GM23338 (cell line): ENCODE measurements at regions not wholly inside any gene's neighbourhood (a gene's known extent, or its start where the extent isn't known, plus 50 kb on each side); places are given as distances from the start of the nearest gene placed in this dataset.

Source experiments
- EZH2 ChIP-seq: fragments of 200-600 bp; sonication (generic); IDR thresholded peaks from one replicate; pipeline ENCODE4 v1.8.0; 2017; ENCODE audit warnings: antibody characterized with exemption, mild to moderate bottlenecking, low read depth; ENCODE audit not compliant: unreplicated experiment
- EZH2phosphoT487 ChIP-seq: fragments of 200-600 bp; sonication (generic); IDR thresholded peaks from one replicate; pipeline ENCODE4 v1.8.1; 2018; ENCODE audit warnings: antibody characterized with exemption; ENCODE audit not compliant: unreplicated experiment
- JUNB ChIP-seq: IDR thresholded peaks from one replicate; pipeline ENCODE4 v1.6.1; 2016; ENCODE audit warnings: antibody characterized with exemption; ENCODE audit not compliant: unreplicated experiment
- NANOG ChIP-seq: IDR thresholded peaks from 2 replicates; pipeline ENCODE4 v1.6.1; 2016; ENCODE audit warnings: antibody characterized with exemption, borderline replicate concordance
- POLR2AphosphoS5 ChIP-seq: IDR thresholded peaks from 2 replicates; pipeline ENCODE4 v1.6.1; 2016; ENCODE audit warnings: antibody characterized with exemption, low read depth
- ZNF114 ChIP-seq: fragments of 250-450 bp; sonication (Bioruptor Pico); IDR thresholded peaks from 2 replicates; pipeline ENCODE4 v1.5.0; 2020; ENCODE audit warnings: mild to moderate bottlenecking, moderate library complexity
- ZNF331 ChIP-seq: fragments of 250-450 bp; sonication (Bioruptor Pico); IDR thresholded peaks from 2 replicates; pipeline ENCODE4 v1.5.0; 2020; ENCODE audit warnings: low read depth, mild to moderate bottlenecking, moderate library complexity
- TF ChIP-seq, protein P1 (sequence below): IDR thresholded peaks from one replicate; pipeline ENCODE4 v1.6.1; 2018; ENCODE audit warnings: antibody characterized with exemption; ENCODE audit not compliant: unreplicated experiment
- TF ChIP-seq, protein P2 (sequence below), 2 experiments: fragments of 200-600 bp in 1 of 2; sonication (generic) in 1 of 2; conservative IDR thresholded peaks; 2 replicates each; pipeline versions ENCODE4 v1.5.1 to v1.6.1; 2016 to 2017; ENCODE audit warnings: antibody characterized with exemption in 2 of 2, low read depth in 2 of 2, mild to moderate bottlenecking in 2 of 2, moderate library complexity in 1 of 2
- TF ChIP-seq, protein P3 (sequence below): fragments of 250-450 bp; sonication (Bioruptor Pico); IDR thresholded peaks from 2 replicates; pipeline ENCODE4 v1.5.0; 2020; ENCODE audit warnings: mild to moderate bottlenecking, moderate library complexity
- TF ChIP-seq, protein P4 (sequence below): IDR thresholded peaks from 2 replicates; pipeline ENCODE4 v1.6.1; 2016; ENCODE audit warnings: antibody characterized with exemption

DNA sequence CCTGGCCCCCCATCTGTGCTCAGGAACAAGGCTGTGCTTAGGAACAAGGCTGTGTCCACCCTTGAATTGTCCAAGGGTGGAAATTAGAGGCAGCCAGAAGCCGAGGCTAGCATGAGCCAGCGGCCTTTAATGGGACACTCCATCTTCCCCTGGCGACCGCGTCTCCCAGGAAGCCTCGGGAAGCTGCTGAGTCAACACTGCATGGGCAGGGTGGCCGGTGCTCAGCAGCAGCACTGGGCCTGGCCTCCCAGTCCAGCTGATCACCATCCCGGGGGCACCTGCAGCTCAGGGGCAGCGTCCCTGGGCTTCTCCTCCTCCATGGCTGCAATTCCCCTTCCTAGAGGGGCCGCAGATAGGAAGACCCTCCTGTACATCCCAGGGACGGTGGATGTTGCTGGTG, 180.8 kb downstream of the ENGASE start:
- TF ChIP-seq EZH2 (no peak), EZH2phosphoT487 (no peak), ZNF114 (CRISPR knock-in tag) (no peak), POLR2AphosphoS5 (no peak), ZNF331 (CRISPR knock-in tag) (no peak), JUNB (no peak), NANOG (no peak)
- TF ChIP-seq, protein P1, sequence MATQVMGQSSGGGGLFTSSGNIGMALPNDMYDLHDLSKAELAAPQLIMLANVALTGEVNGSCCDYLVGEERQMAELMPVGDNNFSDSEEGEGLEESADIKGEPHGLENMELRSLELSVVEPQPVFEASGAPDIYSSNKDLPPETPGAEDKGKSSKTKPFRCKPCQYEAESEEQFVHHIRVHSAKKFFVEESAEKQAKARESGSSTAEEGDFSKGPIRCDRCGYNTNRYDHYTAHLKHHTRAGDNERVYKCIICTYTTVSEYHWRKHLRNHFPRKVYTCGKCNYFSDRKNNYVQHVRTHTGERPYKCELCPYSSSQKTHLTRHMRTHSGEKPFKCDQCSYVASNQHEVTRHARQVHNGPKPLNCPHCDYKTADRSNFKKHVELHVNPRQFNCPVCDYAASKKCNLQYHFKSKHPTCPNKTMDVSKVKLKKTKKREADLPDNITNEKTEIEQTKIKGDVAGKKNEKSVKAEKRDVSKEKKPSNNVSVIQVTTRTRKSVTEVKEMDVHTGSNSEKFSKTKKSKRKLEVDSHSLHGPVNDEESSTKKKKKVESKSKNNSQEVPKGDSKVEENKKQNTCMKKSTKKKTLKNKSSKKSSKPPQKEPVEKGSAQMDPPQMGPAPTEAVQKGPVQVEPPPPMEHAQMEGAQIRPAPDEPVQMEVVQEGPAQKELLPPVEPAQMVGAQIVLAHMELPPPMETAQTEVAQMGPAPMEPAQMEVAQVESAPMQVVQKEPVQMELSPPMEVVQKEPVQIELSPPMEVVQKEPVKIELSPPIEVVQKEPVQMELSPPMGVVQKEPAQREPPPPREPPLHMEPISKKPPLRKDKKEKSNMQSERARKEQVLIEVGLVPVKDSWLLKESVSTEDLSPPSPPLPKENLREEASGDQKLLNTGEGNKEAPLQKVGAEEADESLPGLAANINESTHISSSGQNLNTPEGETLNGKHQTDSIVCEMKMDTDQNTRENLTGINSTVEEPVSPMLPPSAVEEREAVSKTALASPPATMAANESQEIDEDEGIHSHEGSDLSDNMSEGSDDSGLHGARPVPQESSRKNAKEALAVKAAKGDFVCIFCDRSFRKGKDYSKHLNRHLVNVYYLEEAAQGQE: no peak
- TF ChIP-seq, protein P2, sequence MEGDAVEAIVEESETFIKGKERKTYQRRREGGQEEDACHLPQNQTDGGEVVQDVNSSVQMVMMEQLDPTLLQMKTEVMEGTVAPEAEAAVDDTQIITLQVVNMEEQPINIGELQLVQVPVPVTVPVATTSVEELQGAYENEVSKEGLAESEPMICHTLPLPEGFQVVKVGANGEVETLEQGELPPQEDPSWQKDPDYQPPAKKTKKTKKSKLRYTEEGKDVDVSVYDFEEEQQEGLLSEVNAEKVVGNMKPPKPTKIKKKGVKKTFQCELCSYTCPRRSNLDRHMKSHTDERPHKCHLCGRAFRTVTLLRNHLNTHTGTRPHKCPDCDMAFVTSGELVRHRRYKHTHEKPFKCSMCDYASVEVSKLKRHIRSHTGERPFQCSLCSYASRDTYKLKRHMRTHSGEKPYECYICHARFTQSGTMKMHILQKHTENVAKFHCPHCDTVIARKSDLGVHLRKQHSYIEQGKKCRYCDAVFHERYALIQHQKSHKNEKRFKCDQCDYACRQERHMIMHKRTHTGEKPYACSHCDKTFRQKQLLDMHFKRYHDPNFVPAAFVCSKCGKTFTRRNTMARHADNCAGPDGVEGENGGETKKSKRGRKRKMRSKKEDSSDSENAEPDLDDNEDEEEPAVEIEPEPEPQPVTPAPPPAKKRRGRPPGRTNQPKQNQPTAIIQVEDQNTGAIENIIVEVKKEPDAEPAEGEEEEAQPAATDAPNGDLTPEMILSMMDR (conservative IDR thresholded peaks at IDR 0.05; ENCODE audit: low read depth in 2 of 2): no peak
- TF ChIP-seq, protein P3, sequence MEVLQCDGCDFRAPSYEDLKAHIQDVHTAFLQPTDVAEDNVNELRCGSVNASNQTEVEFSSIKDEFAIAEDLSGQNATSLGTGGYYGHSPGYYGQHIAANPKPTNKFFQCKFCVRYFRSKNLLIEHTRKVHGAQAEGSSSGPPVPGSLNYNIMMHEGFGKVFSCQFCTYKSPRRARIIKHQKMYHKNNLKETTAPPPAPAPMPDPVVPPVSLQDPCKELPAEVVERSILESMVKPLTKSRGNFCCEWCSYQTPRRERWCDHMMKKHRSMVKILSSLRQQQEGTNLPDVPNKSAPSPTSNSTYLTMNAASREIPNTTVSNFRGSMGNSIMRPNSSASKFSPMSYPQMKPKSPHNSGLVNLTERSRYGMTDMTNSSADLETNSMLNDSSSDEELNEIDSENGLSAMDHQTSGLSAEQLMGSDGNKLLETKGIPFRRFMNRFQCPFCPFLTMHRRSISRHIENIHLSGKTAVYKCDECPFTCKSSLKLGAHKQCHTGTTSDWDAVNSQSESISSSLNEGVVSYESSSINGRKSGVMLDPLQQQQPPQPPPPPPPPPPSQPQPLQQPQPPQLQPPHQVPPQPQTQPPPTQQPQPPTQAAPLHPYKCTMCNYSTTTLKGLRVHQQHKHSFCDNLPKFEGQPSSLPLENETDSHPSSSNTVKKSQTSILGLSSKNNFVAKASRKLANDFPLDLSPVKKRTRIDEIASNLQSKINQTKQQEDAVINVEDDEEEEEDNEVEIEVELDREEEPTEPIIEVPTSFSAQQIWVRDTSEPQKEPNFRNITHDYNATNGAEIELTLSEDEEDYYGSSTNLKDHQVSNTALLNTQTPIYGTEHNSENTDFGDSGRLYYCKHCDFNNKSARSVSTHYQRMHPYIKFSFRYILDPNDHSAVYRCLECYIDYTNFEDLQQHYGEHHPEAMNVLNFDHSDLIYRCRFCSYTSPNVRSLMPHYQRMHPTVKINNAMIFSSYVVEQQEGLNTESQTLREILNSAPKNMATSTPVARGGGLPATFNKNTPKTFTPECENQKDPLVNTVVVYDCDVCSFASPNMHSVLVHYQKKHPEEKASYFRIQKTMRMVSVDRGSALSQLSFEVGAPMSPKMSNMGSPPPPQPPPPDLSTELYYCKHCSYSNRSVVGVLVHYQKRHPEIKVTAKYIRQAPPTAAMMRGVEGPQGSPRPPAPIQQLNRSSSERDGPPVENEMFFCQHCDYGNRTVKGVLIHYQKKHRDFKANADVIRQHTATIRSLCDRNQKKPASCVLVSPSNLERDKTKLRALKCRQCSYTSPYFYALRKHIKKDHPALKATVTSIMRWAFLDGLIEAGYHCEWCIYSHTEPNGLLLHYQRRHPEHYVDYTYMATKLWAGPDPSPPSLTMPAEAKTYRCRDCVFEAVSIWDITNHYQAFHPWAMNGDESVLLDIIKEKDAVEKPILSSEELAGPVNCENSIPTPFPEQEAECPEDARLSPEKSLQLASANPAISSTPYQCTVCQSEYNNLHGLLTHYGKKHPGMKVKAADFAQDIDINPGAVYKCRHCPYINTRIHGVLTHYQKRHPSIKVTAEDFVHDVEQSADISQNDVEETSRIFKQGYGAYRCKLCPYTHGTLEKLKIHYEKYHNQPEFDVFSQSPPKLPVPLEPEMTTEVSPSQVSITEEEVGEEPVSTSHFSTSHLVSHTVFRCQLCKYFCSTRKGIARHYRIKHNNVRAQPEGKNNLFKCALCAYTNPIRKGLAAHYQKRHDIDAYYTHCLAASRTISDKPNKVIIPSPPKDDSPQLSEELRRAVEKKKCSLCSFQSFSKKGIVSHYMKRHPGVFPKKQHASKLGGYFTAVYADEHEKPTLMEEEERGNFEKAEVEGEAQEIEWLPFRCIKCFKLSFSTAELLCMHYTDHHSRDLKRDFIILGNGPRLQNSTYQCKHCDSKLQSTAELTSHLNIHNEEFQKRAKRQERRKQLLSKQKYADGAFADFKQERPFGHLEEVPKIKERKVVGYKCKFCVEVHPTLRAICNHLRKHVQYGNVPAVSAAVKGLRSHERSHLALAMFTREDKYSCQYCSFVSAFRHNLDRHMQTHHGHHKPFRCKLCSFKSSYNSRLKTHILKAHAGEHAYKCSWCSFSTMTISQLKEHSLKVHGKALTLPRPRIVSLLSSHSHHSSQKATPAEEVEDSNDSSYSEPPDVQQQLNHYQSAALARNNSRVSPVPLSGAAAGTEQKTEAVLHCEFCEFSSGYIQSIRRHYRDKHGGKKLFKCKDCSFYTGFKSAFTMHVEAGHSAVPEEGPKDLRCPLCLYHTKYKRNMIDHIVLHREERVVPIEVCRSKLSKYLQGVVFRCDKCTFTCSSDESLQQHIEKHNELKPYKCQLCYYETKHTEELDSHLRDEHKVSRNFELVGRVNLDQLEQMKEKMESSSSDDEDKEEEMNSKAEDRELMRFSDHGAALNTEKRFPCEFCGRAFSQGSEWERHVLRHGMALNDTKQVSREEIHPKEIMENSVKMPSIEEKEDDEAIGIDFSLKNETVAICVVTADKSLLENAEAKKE: no peak
- TF ChIP-seq, protein P4, sequence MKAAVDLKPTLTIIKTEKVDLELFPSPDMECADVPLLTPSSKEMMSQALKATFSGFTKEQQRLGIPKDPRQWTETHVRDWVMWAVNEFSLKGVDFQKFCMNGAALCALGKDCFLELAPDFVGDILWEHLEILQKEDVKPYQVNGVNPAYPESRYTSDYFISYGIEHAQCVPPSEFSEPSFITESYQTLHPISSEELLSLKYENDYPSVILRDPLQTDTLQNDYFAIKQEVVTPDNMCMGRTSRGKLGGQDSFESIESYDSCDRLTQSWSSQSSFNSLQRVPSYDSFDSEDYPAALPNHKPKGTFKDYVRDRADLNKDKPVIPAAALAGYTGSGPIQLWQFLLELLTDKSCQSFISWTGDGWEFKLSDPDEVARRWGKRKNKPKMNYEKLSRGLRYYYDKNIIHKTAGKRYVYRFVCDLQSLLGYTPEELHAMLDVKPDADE: no peak
